HG02642 (cell line): ENCODE measurements at regions not wholly inside any gene's neighbourhood (a gene's known extent, or its start where the extent isn't known, plus 50 kb on each side); places are given as distances from the start of the nearest gene placed in this dataset.
"Not testable (repeated sequence)": the region's sequence is repeated elsewhere in the genome, so short reads cannot be mapped to it uniquely, and the experiment has no call there.

Experiments used
- ATAC-seq: cut with Tn5 transposase; IDR thresholded peaks from one replicate; pipeline ENCODE4 v1.9.1; 2021; ENCODE audit warnings: mild to moderate bottlenecking; ENCODE audit not compliant: unreplicated experiment, poor library complexity

DNA sequence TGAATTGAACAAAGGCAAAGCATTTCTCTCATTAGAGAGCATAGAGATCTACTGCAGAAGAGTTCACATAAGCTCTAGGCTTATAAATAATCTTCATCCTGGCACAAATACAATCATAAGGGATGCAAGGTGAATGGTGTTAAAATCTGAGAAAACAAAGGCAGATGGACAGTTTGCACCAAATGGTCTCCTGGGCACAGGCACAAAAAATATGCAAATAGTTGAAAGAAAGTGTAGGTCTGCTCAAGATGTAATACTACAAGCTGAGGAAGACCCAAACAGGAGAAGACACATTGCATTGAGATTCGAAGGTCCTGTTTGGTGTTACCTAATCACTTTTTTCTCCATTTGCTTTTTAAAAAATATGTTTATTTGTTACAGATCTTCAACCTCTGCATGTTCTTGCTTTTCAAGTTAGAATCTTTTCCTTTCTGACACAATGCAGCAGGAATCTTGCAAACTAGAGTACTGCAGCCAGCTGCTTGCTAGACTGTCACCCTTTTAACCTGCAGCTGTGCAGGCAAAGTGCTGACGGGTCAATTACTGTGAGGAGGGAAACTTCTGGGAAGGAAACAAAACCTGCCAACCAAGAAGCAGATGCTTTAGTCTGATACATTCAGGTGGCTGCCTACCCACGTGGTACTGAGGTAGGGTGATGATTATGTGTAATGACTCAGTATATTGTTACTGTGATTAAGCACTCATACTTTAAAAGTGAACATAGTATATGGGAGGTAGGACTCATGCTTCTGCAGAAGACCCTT lies 1048.6 kb upstream of the SEMA6A start:
- no peak for ATAC-seq

DNA sequence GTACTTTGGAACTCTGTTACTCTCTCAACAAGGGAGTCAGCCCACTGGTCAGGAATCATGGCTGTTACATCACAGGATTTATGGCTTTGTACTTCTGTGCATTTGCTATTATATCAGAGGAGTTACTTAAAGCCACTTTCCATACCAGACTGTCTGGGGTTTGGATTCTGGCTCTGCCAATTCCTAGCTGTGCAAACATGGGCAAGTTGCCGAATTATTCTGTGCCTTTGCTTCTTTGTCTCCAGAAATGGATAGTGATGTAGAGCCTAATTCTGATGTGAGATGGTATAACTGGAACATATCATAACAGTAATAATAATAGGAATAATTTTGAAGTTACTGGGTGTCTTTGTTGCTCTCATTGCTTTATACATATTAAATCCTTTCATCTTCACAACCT lies 1047.3 kb upstream of the SEMA6A start:
- ATAC-seq = no peak

DNA sequence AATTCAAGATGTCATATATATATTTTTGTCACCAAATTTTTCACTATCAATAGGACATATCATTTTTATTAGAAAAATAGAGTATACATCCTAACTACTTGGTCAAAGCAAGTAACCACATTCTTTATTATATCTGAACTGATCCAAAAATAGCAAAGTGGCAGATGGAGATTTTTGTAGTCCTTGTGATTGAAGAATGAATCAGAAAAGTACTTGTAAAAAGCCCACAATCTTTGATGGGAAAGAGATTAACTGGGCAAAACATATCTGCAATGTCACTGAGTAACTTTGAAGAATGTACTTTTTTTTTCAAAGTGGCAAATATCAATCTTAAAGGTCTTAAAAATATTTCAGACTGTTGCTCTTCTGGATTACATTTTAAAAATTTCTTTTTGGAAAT lies 1040.6 kb upstream of the SEMA6A start:
- no peak for ATAC-seq

DNA sequence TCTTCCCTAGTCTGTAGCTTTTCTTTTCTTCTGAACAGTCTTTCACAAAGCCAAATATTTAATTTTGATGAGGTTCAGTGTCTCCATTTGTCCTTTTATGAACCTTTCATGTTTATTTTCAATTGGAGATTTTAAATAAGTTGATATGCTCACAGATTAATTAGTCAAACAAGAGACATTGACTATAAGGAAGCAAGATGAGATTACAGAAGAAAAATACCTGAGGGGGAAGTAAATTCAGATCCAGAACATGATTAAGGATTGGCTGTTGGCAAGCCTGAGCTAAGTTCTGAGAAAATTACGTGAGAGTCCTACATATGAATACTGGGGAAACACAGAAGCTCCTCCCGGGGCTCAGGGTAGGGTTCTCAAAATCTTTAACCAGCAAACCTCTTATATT lies 1039.8 kb upstream of the SEMA6A start:
- ATAC-seq = no peak

DNA sequence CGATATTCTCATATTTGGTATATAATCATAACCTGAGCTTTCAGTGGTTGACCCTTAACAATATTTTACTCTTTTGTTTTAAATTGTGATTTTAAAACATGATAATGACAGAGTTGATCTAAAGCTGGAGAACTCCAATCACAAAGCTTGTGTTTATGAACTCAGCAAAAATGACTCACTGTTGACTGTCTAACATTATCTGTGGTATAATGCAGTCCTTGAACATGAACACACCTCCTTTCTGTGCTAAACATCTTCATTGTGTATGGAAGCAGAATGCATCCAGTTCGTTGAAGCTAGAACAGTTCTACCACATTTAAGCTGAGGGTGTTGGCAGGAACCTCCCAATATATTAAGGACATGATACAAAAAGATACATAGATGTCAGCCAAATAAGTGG lies 1030.2 kb upstream of the SEMA6A start:
- ATAC-seq = no peak

DNA sequence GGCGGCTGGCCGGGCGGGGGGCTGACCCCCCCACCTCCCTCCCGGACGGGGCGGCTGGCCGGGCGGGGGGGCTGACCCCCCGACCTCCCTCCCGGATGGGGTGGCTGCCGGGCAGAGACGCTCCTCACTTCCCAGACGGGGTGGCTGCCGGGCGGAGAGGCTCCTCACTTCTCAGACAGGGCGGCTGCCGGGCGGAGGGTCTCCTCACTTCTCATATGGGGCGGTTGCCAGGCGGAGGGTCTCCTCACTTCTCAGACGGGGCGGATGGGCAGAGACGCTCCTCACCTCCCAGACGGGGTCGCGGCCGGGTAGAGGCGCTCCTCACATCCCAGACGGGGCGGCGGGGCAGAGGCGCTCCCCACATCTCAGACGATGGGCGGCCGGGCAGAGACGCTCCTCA lies 1025.2 kb upstream of the SEMA6A start:
- not testable (repeated sequence) for ATAC-seq

DNA sequence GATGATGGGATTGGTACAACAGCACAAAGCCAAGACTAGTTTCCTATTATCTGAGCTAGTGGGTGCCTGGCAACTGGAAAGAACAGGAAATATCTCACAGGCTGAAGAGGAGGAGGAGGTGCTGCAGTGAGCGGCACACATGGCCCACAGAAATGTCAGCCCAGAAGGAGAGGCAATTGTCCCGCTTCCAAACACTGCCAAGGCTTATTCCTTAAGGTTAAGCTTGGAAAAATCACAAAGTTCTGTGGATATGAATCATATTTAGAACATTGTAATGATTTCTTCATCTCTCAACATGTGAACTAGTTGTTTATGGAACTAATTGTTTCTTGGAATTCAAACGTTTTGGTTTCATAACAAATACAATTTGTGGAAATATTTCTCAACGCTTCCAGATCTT lies 1019.5 kb upstream of the SEMA6A start:
- no peak for ATAC-seq

DNA sequence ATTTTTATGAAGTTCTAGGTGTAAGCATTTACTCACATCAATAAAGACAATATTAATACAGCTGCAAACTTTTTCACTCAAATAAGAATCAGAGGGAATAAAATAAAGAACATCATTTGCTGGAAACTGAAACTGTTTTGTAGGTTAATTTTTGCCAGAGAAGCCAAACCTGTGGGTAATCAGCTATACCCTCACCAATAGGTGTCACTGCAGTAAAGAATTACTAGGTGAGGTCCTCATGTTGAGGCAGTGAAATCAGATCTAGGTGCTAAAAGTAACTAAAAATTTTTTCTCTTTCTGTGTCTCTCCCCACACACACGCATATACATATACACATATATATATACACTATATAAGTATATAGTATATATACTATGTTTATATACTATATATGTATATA lies 1016.3 kb upstream of the SEMA6A start:
- peak; percentile 73 for ATAC-seq

DNA sequence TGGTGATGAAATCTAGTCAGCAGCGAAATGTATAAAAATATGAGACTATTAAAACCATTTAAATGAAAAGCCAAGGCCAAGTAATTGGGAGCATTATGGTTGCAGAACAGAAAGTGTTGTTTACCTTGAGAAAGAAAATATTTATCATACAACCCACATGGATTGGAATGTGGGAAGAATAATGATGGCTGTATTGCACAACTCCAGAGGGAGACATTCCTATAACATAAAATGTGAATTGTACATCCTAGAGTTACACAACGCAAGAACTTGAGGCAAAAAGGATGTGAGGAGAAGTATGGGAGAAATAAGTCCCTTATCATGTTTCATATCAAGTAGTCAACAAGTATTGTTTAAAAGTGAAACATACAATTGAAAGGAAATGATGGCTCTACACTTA lies 1014.0 kb upstream of the SEMA6A start:
- ATAC-seq = no peak

DNA sequence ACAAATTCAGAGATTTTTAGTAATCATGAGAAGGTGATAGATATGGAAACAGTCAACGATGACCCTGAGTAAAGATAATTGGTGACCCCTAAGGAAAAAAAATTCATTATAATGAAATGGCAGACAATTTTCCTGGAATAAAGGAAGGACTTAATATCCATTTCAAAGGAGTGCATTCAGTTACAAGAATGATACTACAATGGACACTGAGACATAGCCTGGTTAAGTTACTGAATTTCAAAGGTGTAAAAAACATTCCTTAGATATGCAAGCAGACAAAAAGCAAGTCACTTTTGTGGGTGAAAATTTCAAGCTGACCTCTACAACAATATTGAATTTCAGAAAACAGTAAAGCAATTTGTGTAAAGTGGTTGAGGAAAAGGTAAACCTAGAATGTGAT lies 1012.5 kb upstream of the SEMA6A start:
- no peak for ATAC-seq

DNA sequence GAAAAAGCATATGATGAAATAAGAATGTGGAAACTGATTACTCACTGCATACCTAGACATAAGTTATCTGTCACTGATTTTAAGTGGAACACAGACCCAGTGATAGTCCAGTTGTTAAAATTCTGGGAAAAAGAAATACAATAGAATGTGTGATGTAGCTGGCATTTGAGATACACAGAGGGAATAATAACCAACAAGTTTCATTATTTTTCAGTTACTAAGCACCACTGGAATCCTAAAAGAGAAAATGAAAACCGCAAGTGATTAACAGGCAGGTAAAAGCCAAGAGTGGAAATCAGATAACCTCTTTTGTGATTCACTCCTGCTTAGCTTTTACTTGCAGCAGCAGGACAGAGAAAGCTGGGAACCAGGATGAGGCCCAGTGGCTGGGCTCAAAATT lies 994.0 kb upstream of the SEMA6A start:
- no peak for ATAC-seq

DNA sequence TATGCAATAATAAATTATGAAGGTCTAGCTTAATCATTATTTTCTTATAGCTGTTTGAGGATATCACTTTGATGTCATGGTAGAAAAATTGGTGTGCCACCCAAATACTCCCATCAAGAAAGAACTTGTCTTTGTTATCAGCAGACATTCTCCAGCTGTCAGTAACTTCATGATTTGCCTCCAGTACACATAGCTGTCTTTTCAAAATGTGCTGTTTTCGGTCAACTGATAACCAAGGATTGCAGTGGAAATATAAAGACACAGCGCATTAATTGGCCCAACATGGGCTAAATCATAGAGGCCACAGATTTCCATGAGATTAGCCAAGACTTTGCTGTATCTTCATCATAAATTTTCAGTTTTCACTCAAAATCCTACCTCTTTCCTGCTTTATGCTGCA lies 993.5 kb upstream of the SEMA6A start:
- no peak for ATAC-seq

DNA sequence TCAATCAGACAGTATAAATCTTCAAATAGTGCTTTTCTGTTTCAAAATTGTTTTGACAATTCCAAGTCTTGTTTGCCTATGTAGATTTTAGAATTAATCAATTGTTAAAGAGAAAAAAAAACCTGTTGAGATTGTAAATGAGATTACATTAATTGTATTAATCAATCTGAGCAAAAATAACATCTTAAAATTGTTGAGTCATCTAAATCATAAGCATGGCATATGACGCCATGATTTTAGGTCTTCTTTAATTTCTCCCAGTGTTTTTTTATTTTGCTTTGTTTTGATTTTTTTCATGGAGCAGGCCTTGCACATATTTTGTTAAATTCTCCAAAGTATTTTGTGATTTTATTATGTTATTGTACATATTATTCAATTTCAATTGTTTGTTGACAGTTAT lies 988.0 kb upstream of the SEMA6A start:
- no peak for ATAC-seq

DNA sequence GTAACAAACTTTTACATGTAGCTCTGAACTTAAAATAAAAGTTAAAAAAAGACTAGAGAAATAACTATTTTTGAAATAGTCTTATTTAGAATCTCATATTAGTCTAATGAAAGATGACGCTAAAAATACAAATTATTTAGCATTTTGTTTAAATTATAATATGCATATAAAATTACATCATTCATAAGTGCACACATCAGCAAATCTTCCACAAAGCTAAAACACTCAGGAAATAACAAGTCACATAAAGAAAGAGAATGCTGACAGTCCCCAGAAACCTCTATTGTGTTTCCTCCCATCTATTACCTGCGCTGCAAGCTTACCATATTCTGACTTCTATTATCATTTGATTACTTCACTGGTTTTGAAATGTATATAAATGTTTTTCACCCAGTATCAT lies 986.9 kb upstream of the SEMA6A start:
- no peak for ATAC-seq

DNA sequence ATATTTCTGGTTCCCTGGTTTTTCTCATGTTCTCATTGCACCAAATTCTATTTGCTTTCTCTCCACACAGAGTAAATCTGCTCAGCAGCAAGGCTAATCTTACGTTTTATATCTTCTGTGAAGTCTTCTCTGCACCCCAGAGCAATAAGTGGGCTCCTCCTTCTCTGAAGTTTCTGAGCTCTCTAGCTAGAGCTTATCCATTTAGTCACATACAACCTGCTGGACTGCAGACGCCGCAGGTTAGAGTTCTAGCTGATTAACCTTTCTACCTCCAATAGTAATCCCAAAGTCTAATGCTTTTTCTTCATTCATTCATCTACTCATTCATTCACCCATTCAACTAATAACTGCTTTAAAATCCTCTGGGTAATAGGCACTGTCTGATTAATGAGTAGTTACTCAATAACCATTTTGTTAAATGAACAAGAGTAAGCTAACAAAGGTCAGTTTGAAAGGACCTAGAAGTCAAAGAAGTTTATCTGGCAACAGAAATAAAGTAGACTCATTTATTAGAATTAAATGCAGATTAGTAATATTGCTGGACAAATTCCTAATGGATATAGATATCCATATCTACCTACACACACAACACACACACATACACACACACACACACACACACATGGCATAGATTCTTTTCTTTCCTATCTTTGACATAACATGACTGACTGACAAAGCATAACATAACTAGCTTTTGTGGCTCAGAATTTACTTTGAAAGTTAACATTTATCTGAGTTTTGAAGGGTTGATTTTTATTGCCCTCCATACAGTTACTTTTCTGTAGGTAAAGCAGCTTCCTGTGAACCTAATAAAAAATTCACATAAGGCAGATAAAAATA lies 984.6 kb upstream of the SEMA6A start:
- ATAC-seq = no peak

DNA sequence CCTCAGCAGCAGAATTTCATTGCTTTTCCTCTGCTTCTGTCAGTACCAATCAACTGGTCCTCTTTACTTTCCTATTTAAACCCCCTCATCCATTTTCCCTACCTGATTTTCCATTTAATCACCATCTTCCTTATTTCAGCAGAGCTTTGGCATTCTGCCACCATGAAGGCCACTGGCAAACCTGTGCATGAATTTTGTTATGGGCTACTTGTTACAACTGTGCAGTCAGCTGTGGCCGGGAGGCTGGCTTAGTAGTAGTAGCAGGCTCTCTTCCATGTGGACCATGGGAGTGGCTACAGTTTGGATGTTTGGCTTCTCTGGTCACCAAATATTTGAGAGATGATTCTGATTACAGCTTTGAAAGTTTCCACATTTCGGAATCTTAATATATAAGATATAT lies 976.6 kb upstream of the SEMA6A start:
- ATAC-seq = no peak

DNA sequence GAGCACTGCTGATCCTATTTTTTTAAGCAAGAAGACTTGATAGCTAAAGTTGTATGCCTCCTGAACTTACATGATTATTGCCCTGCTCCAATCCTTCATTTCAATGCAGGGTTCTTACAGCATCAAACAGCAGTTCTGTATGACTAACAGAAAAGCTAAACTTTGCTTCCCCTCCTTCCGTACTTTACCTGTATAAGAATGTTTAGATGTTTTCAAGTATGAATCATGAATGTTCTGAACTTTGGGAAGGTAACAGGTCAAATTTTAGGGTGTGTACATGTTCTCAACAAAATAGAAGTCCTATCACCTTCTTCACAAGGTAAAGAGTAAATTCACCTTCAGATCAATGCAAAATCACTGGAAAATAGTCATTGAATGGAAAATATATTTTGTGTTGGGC lies 972.6 kb upstream of the SEMA6A start:
- no peak for ATAC-seq

DNA sequence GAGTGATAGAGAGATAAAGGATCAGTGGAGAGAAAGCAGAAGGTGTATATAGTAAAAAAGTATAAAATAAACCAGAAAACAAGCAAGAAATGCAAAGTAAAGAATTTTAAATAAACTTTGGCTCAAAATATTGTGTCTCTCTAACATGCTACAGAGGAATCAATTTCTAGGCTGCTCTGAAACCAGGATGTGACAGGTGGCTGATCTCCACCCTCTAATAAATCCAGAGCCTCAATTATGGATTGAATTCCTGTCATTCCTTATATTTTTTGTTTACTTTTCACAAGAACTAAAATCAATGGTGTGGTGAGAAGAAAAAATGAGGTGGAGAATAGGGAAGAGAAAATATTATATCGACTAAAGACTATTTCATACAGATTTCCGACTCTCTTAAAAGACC lies 965.1 kb upstream of the SEMA6A start:
- ATAC-seq = no peak

DNA sequence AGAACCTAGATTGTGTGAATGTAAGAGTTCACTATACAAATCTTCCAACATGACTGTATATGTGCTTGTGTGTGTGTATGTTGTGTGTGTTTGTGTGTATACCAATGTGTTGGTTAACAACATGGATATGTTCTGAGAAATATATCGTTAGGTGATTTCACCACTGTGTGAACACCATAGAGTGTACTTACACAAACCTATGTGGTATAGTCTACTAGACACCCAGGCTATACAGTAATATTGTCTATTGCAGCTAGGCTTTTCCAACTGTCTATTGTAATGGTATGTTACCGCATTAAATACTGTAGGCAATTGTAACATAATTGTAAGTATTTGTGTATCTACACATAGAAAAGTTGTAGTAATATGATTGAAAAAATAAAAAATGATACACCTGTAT lies 959.2 kb upstream of the SEMA6A start:
- no peak for ATAC-seq

DNA sequence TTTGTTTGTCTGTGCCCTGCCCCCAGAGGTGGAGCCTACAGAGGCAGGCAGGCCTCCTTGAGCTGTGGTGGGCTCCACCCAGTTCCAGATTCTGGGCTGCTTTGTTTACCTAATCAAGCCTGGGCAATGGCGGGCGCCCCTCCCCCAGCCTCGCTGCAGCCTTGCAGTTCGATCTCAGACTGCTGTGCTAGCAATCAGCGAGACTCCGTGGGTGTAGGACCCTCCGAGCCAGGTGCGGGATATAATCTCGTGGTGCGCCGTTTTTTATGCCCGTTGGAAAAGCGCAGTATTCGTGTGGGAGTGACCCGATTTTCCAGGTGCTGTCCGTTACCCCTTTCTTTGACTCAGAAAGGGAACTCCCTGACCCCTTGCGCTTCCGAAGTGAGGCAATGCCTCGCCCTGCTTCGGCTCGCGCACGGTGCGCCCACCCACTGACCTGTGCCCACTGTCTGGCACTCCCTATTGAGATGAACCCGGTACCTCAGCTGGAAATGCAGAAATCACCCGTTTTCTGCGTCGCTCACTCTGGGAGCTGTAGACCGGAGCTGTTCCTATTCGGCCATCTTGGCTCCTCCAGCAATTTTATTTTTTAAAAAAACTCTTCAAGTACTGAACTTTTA lies 958.5 kb upstream of the SEMA6A start:
- ATAC-seq = not testable (repeated sequence)

DNA sequence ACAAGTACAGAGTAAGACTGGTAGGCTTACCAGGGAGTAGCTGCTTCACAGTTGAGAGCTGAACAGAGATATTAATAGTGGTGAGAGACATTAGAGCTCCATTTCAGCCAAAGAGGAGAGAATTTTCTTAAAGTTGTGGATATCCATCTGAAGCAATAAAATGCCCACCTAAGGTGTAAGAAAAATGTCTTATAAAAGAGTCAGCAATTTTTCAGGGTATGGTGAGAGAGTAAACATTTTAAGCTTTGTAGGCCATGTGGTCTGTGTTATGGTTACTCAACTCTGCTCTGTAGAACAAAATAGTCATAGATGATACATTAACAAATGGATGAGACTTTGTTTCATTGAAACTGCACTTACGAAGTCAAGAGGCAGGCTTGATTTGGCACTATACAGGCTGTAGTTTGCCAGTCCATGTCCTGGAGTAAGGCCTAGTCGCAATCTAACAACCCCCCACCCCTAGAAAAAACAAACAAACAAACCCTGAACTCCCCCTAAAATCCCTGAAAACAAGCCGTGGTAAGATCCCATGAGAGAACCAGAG lies 945.4 kb upstream of the SEMA6A start:
- no peak for ATAC-seq
